GM10266 (cell line): ENCODE measurements at regions not wholly inside any gene's neighbourhood (a gene's known extent, or its start where the extent isn't known, plus 50 kb on each side); places are given as distances from the start of the nearest gene placed in this dataset.

Source experiments
- DNase-seq: peaks from one replicate; pipeline ENCODE4 v3.0.0; 2012; ENCODE audit errors: extremely low spot score
- TF ChIP-seq, protein P1 (sequence below): IDR thresholded peaks from 2 replicates; pipeline ENCODE4 v1.5.1; 2012; ENCODE audit warnings: mild to moderate bottlenecking, low read depth; ENCODE audit not compliant: control insufficient read depth, insufficient read depth; ENCODE audit errors: missing control alignments

DNA sequence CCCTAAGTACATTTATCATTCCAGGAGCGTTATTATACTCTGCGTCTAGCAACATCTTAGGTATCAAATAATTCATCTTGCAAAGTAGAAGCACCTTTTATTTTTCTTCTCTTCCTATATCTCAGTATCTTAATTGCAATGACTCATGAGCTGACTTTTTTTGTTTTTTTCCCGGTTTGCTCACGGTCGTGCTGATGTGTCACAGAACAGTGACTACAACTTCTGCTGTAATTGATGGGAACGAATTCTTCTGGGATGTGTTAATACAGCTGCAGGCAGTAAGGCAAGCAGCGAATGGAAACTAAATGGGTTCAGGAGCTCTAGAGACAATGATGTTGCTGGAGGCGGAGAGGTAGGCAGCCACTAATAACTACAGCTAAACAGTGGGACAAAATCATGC, 89.8 kb upstream of the TMPRSS15 start:
- TF ChIP-seq, protein P1, sequence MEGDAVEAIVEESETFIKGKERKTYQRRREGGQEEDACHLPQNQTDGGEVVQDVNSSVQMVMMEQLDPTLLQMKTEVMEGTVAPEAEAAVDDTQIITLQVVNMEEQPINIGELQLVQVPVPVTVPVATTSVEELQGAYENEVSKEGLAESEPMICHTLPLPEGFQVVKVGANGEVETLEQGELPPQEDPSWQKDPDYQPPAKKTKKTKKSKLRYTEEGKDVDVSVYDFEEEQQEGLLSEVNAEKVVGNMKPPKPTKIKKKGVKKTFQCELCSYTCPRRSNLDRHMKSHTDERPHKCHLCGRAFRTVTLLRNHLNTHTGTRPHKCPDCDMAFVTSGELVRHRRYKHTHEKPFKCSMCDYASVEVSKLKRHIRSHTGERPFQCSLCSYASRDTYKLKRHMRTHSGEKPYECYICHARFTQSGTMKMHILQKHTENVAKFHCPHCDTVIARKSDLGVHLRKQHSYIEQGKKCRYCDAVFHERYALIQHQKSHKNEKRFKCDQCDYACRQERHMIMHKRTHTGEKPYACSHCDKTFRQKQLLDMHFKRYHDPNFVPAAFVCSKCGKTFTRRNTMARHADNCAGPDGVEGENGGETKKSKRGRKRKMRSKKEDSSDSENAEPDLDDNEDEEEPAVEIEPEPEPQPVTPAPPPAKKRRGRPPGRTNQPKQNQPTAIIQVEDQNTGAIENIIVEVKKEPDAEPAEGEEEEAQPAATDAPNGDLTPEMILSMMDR, result no peak
- DNase-seq, result no peak

DNA sequence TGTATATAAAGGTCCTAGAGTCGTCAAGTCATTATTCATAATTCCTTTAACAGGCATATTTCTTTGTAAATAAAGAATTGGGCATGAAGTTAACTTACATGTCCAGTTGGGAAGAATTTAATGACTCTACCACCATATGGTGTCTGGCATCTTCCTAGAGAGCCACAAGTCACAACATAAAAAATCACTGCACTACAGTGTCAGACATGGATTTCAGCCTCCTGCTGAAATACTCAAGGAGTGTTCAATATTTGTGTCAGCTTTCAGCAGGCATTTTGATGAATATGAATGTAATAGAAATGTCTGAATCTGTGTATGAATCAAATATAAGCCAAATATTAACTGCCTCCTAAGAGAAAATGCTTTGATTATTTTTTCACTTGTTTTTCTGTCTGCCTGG, 91.9 kb upstream of the TMPRSS15 start:
- no peak for DNase-seq
- TF ChIP-seq, protein P1, result no peak

DNA sequence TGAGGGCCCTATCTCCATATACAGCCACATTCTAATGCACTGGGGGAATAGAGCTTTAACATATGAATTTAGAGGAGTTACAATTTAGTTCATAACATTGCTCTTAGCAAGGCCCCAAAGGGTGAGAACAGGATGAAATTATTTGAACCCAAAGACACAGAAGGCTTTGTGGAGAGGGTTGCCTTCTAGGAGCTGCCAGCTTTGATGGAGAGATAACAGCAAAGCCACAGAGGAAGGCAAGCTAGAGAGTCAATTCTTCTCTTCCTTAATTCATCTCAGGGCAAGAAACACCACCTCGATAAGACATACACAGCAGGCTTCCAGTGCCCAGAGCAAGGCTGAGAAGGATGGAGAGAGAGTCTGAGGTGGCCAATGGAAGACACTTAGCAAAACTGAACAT, 94.8 kb upstream of the TMPRSS15 start:
- no peak for DNase-seq
- TF ChIP-seq, protein P1, result no peak

DNA sequence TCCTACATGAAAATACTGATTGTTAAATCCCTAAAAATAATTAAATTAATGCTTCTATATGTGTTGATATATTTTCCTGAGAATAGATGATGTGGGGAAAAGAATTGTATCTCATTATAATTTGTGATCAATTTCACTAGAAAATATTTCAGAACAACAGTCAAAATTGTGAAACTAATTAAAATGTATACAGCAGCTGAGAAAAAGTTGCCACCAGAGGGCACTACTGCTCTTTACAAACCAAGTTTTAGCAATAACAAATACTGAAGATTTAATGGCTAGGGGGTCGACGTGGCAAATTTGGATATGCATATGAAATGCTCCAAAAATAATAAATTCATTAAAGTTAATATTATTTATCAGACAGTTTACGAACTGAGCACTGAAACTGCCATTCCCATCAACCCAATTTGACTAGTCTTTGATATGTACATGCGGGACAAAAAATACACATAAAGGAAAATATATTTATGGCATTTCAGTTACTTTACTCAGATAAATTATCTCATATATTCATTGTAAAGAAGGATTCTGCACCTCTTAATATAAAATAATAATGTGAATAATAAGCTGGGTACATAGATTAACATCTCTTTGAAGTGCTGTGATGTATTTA, 96.3 kb upstream of the TMPRSS15 start:
- no peak for DNase-seq
- TF ChIP-seq, protein P1, result peak; percentile 58

DNA sequence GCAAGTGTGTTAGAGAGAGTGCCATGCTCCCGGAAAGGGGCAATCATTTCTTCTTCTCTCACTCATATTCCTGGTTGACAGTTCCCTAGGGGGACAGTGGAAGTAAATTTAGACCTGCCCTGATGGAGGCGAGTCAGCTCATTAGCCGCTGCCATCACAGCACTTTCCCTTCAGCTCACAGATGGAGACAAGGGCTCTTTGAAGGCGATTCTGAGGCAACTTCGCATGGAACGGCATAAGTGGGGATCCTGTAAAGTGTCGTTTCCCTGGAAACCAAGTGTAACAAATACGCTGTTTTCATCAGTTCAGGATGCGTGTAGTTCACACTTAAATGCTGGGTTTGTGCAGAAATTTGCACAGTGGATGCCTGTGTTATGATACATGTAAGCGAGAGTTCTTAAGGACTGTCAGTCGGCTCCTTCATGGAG, 114.5 kb upstream of the TMPRSS15 start:
- no peak for DNase-seq
- TF ChIP-seq, protein P1, result no peak

DNA sequence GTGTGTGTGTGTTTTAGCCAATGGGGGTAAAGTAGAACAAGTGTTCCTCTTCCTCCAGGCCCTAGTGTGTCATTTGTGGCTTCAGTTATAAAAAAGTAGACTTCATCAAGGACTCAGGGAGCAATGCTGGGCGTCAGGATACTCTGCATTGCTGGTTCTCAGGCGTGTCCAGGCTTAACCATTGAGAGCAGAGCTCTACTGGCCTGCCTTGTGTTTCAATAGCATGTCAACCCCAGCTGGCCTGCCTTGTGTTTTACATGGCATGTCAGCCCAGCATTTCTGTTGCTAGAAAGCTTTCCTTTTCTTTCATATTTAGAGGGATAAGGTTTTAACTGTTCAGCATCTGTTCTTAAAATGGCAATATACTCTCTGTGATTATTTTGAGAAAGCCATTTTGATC, 117.6 kb upstream of the TMPRSS15 start:
- no peak for DNase-seq
- TF ChIP-seq, protein P1, result no peak

DNA sequence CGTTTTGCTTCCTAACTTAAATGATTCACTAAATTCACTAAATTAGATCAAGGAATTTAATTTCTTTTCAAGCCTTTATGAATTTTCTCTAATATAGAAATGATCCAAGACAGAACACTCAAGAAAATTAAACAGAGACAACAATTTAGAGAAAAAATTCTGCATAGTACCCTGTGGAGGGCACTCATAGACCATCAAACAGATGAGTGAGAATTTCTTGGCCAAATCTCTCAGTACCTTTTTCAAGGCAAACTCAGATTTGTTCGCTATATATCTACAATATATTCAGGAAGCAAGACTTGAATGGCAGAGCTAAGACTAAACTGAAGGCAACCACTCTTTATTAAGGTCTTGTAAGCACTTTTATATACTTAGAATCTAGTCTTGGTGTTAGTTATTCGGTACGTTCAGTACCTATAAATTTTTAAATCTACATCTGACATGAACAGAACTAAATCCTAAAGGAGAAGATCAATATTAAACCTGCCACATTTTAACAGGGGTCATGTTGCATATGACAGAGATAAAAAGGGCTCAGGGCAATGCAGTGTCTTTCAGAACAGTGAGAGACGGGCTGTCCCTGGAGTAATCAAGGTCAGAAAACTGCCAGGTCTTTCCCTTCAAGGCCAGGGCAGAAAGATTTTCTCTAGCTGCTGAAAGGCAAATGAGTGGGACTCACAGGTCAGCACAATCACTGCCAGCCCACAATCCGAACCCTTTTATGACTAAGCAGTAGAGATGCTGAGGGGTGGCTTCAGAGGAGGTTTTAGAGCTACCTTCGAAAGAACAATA, 118.8 kb upstream of the TMPRSS15 start:
- no peak for DNase-seq
- TF ChIP-seq, protein P1, result no peak
